NCI-H1930 (cell line): ENCODE measurements at regions not wholly inside any gene's neighbourhood (a gene's known extent, or its start where the extent isn't known, plus 50 kb on each side); places are given as distances from the start of the nearest gene placed in this dataset.

Experiments
- DNase-seq, 2 experiments: peaks; one replicate each; lab custom pipeline; 2025; lab: John Stamatoyannopoulos, UW

GRCh38 chr14:104425763-104426646 lies 153.6 kb upstream of the C14orf180 start:
- no peak for DNase-seq

- DNase-seq: no peak
Measured at GRCh38 chr14:104427131-104427851, 152.3 kb upstream of the C14orf180 start.

GRCh38 chr14:104428333-104428851 lies 151.2 kb upstream of the C14orf180 start:
- DNase-seq: no peak

- DNase-seq: no peak
Measured at GRCh38 chr14:104428860-104429259, 150.7 kb upstream of the C14orf180 start.

GRCh38 chr14:104429291-104429861 lies 150.2 kb upstream of the C14orf180 start:
- DNase-seq: no peak

GRCh38 chr14:104431351-104431928 lies 148.1 kb upstream of the C14orf180 start:
- DNase-seq: no peak

GRCh38 chr14:104431929-104432541 lies 147.5 kb upstream of the C14orf180 start:
- DNase-seq: no peak

GRCh38 chr14:104432611-104433231 lies 146.8 kb upstream of the C14orf180 start:
- no peak for DNase-seq

GRCh38 chr14:104433401-104434213 lies 146.0 kb upstream of the C14orf180 start:
- DNase-seq: no peak

- no peak for DNase-seq
Measured at GRCh38 chr14:104434214-104435076, 145.1 kb upstream of the C14orf180 start.

GRCh38 chr14:104435147-104436046 lies 144.2 kb upstream of the C14orf180 start:
- no peak for DNase-seq

GRCh38 chr14:104436047-104436591 lies 143.4 kb upstream of the C14orf180 start:
- DNase-seq: no peak

GRCh38 chr14:104436741-104437701 lies 142.5 kb upstream of the C14orf180 start:
- DNase-seq: no peak

- no peak for DNase-seq
Measured at GRCh38 chr14:104437703-104438102, 141.9 kb upstream of the C14orf180 start.

GRCh38 chr14:104438166-104438887 lies 141.2 kb upstream of the C14orf180 start:
- DNase-seq: no peak

GRCh38 chr14:104439625-104440024 lies 139.9 kb upstream of the C14orf180 start:
- no peak for DNase-seq
